T1000 (cell line): ENCODE measurements at regions not wholly inside any gene's neighbourhood (a gene's known extent, or its start where the extent isn't known, plus 50 kb on each side); places are given as distances from the start of the nearest gene placed in this dataset.

Experiments used
- DNase-seq: peaks from one replicate; lab custom pipeline; 2025; ENCODE audit warnings: mixed read lengths; lab: John Stamatoyannopoulos, UW

GRCh38 chr22:49051491-49052022, 776.1 kb downstream of the BRD1 start:
- DNase-seq: no peak

- DNase-seq: no peak
Measured at GRCh38 chr22:49049691-49050090, 778.0 kb downstream of the BRD1 start.

GRCh38 chr22:49048591-49048990, 779.1 kb downstream of the BRD1 start:
- no peak for DNase-seq

- DNase-seq: no peak
Measured at GRCh38 chr22:49047447-49047846, 780.2 kb downstream of the BRD1 start.

GRCh38 chr22:49046546-49047361, 780.9 kb downstream of the BRD1 start:
- no peak for DNase-seq

GRCh38 chr22:49046000-49046545, 781.6 kb downstream of the BRD1 start:
- no peak for DNase-seq

GRCh38 chr22:49045276-49045675, 782.4 kb downstream of the BRD1 start:
- DNase-seq: no peak

- DNase-seq: no peak
Measured at GRCh38 chr22:49044776-49045175, 782.9 kb downstream of the BRD1 start.

GRCh38 chr22:49044091-49044490, 783.6 kb downstream of the BRD1 start:
- no peak for DNase-seq

GRCh38 chr22:49042877-49043859, 784.5 kb downstream of the BRD1 start:
- no peak for DNase-seq

GRCh38 chr22:49042066-49042465, 785.6 kb downstream of the BRD1 start:
- DNase-seq: no peak

- DNase-seq: no peak
Measured at GRCh38 chr22:49040754-49041467, 786.8 kb downstream of the BRD1 start.

GRCh38 chr22:49040111-49040510, 787.6 kb downstream of the BRD1 start:
- no peak for DNase-seq

- no peak for DNase-seq
Measured at GRCh38 chr22:49039625-49040024, 788.0 kb downstream of the BRD1 start.

GRCh38 chr22:49037701-49038245, 789.9 kb downstream of the BRD1 start:
- no peak for DNase-seq

- no peak for DNase-seq
Measured at GRCh38 chr22:49036513-49036912, 791.2 kb downstream of the BRD1 start.

GRCh38 chr22:49035818-49036457, 791.7 kb downstream of the BRD1 start:
- DNase-seq: no peak

- DNase-seq: no peak
Measured at GRCh38 chr22:49034836-49035817, 792.5 kb downstream of the BRD1 start.

GRCh38 chr22:49033616-49034015, 794.1 kb downstream of the BRD1 start:
- no peak for DNase-seq

- no peak for DNase-seq
Measured at GRCh38 chr22:49032821-49033220, 794.9 kb downstream of the BRD1 start.
